Esophagus squamous epithelium (tissue), 4 donors: ENCODE measurements at regions not wholly inside any gene's neighbourhood (a gene's known extent, or its start where the extent isn't known, plus 50 kb on each side); places are given as distances from the start of the nearest gene placed in this dataset.

ENCODE experiments used
- POLR2A ChIP-seq, 4 donors: fragments of 450-650 bp; IDR thresholded peaks; one replicate each; pipeline ENCODE4 v1.6.1; 2017; ENCODE audit warnings: antibody characterized with exemption in 4 of 4, mild to moderate bottlenecking in 4 of 4, moderate library complexity in 3 of 4
- TF ChIP-seq, protein P1 (sequence below), 6 experiments: fragments of 450-650 bp in 4 of 6; fragments of 200-600 bp in 2 of 6; sonication (generic) in 2 of 6; IDR thresholded peaks; one replicate each; pipeline ENCODE4 v1.5.1; 2016 to 2019; ENCODE audit warnings: antibody characterized with exemption in 6 of 6, mild to moderate bottlenecking in 4 of 6, moderate library complexity in 4 of 6

DNA sequence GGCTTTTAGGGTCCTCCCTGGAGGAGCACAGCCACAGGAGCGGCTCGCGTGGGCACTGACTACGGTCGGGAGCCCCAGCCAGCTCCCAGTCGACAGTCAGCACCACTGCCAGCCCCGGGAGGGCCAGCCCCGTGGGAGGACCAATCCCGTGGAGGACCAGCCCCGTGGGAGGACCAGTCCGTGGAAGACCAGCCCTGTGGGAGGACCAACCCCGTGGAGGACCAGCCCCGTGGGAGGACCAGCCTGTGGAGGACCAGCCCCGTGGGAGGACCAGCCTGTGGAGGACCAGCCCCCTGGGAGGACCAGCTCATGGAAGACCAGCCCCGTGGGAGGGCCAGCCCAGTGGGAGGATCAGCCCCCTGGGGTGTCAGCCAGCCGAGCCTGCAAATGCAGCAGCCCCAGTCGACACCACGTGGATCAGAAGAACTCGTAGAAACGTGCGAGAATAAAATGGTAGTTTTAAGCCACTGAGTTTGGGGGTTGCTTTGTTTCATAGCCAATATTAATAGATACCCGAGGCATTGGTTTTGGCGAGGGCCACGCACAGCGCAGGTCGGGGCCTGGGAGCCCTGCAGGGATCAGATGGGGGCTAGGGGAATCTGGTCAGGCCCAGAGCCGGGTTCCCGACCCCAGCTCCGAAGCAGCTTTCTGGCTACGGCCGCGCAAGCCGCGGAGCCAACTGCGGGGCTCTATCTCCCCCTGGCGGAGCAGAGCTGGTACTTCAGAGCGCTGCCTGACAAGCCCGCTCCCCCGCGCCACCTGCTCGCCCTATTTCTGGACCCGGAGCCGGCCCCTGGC lies 73.0 kb downstream of the TEX51 start:
- TF ChIP-seq, protein P1, sequence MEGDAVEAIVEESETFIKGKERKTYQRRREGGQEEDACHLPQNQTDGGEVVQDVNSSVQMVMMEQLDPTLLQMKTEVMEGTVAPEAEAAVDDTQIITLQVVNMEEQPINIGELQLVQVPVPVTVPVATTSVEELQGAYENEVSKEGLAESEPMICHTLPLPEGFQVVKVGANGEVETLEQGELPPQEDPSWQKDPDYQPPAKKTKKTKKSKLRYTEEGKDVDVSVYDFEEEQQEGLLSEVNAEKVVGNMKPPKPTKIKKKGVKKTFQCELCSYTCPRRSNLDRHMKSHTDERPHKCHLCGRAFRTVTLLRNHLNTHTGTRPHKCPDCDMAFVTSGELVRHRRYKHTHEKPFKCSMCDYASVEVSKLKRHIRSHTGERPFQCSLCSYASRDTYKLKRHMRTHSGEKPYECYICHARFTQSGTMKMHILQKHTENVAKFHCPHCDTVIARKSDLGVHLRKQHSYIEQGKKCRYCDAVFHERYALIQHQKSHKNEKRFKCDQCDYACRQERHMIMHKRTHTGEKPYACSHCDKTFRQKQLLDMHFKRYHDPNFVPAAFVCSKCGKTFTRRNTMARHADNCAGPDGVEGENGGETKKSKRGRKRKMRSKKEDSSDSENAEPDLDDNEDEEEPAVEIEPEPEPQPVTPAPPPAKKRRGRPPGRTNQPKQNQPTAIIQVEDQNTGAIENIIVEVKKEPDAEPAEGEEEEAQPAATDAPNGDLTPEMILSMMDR (IDR thresholded peaks at IDR 0.05), result peak; percentile 78 to 92 (median 84)
- peak in 1 of 4 donors; percentile 12 for TF ChIP-seq POLR2A (IDR thresholded peaks at IDR 0.05)
